ENCODE measurements at regions not wholly inside any gene's neighbourhood (a gene's known extent, or its start where the extent isn't known, plus 50 kb on each side); places are given as distances from the start of the nearest gene placed in this dataset.

DNA sequence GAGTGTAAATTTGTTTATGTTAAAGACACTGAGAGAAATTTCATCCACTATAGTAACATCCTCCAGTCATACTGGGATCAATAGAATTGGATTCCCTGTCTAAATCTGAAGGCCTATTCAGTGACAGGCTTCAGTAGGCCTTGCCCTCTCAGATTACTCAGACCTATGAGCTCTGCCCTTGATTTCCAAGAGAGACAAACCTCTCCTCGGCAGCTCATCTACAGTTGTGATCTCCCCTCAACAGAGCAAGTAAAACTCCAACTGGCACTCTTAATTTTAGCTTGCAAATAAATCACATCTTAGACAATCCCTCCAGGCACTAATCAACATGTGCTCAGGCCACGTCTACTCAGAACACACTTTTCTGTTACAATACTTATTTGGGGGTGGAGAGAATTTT is 1191.4 kb upstream of the PHF14 start:
- no peaks in the 10 kb centered on the region for H3K36me3 ChIP-seq
- no peak overlapping the region for H3K27ac ChIP-seq
- TF ChIP-seq CTCF (IDR thresholded peaks at IDR 0.05): no peak
- no peaks in the 10 kb centered on the region for H3K27me3 ChIP-seq
- H3K4me1 ChIP-seq: no peaks in the 10 kb centered on the region
- H3K4me3 ChIP-seq: no peak overlapping the region
- no peak for DNase-seq
- H3K9me3 ChIP-seq: no peaks in the 10 kb centered on the region
- intact Hi-C loops (cut with DNase I; ENCODE audit: low total_unique reads): no loop called here

DNA sequence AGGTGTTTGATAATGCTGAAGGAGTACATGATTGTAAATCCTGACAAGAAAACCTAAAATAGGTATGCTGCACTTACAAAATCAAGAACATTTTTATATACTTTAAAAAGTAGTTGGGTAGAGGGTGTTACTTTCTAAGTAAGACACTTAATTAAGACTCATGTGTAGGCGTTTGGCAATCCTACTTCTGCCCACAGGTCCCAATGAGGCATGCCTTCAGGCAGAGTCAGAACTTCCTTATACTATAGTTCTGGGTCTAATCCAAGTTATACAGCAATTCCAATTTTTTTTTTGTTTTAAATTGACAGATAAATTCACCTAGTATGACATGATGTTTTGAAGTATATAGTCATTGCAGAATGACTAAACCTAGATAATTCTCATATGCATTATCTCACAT is 1188.5 kb upstream of the PHF14 start:
- TF ChIP-seq CTCF (IDR thresholded peaks at IDR 0.05): no peak
- intact Hi-C loops (cut with DNase I; ENCODE audit: low total_unique reads): no loop called here
- H3K4me1 ChIP-seq: no peaks in the 10 kb centered on the region
- H3K4me3 ChIP-seq: no peak overlapping the region
- DNase-seq: no peak
- H3K27ac ChIP-seq: no peak overlapping the region
- no peaks in the 10 kb centered on the region for H3K9me3 ChIP-seq
- H3K27me3 ChIP-seq: no peaks in the 10 kb centered on the region
- H3K36me3 ChIP-seq: no peaks in the 10 kb centered on the region

DNA sequence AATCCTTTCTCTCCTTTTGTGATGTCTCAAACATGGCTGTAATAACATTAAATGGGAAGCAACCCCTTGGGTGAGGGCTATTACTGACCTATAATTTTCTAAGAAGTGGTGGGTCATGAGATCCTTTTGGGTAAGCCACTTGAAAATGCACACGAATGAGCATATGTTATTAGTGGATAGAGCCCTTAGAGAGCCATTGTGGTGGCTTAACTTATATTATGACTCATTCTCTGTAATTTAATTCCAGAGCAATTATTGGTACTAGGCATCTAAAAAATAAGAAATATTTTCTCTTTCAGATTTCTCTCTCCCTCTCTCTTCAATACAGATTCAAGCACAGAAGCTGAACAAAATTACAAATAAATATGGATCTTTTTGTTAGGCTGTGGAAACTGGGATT is 1177.4 kb upstream of the PHF14 start:
- H3K4me3 ChIP-seq: no peak overlapping the region
- no peaks in the 10 kb centered on the region for H3K4me1 ChIP-seq
- H3K9me3 ChIP-seq: no peaks in the 10 kb centered on the region
- H3K27ac ChIP-seq: no peak overlapping the region
- no peak for TF ChIP-seq CTCF (IDR thresholded peaks at IDR 0.05)
- no peaks in the 10 kb centered on the region for H3K36me3 ChIP-seq
- DNase-seq: no peak
- no peaks in the 10 kb centered on the region for H3K27me3 ChIP-seq
- intact Hi-C loops (cut with DNase I; ENCODE audit: low total_unique reads): no loop called here

- Histone ChIP-seq H3K9me3 (peaks cover 0 to 4% (median 0%) of the 10 kb centered on the region in 3 donors), H3K36me3 (no peaks in the 10 kb centered on the region), H3K4me3 (no peak overlapping the region), H3K4me1 (no peaks in the 10 kb centered on the region), H3K27me3 (no peaks in the 10 kb centered on the region), H3K27ac (no peak overlapping the region)
- intact Hi-C loops (cut with DNase I; ENCODE audit: low total_unique reads): no loop called here
- no peak for TF ChIP-seq CTCF (IDR thresholded peaks at IDR 0.05)
- DNase-seq: no peak
These were observed 1151.0 kb upstream of the PHF14 start for GRCh38 chr7:9822458-9823290.

- Histone ChIP-seq H3K36me3 (no peaks in the 10 kb centered on the region), H3K27ac (no peak overlapping the region), H3K27me3 (no peaks in the 10 kb centered on the region), H3K4me1 (no peaks in the 10 kb centered on the region), H3K9me3 (no peaks in the 10 kb centered on the region), H3K4me3 (no peak overlapping the region)
- DNase-seq: no peak
- no peak for TF ChIP-seq CTCF (IDR thresholded peaks at IDR 0.05)
- intact Hi-C loops (cut with DNase I; ENCODE audit: low total_unique reads): no loop called here
These were observed 1138.5 kb upstream of the PHF14 start for GRCh38 chr7:9835199-9835598.

Measured in tibial artery (tissue), 4 donors.